T-helper 1 cell (primary cell): ENCODE measurements at regions not wholly inside any gene's neighbourhood (a gene's known extent, or its start where the extent isn't known, plus 50 kb on each side); places are given as distances from the start of the nearest gene placed in this dataset.
"Not testable (repeated sequence)": the region's sequence is repeated elsewhere in the genome, so short reads cannot be mapped to it uniquely, and the experiment has no call there.

Source experiments
- DNase-seq, 5 donors: peaks; one replicate each; pipeline ENCODE4 v3.0.0-alpha.2; 2012 to 2020

GRCh38 chr7:115637128-115637527 is 393.4 kb downstream of the TFEC start:
- no peak for DNase-seq

- DNase-seq: no peak
Measured at GRCh38 chr7:115635876-115636275, 394.7 kb downstream of the TFEC start.

GRCh38 chr7:115635376-115635775 is 395.2 kb downstream of the TFEC start:
- DNase-seq: no peak

- no peak for DNase-seq
Measured at GRCh38 chr7:115634633-115635032, 395.9 kb downstream of the TFEC start.

- DNase-seq: no peak
Measured at GRCh38 chr7:115632636-115633035, 397.9 kb downstream of the TFEC start.

- DNase-seq: no peak
Measured at GRCh38 chr7:115631782-115632181, 398.8 kb downstream of the TFEC start.

GRCh38 chr7:115630049-115630448 is 400.5 kb downstream of the TFEC start:
- no peak for DNase-seq

GRCh38 chr7:115618676-115619075 is 411.9 kb downstream of the TFEC start:
- DNase-seq: no peak

GRCh38 chr7:115613836-115614235 is 416.7 kb downstream of the TFEC start:
- no peak for DNase-seq

GRCh38 chr7:115603416-115603815 is 427.1 kb downstream of the TFEC start:
- DNase-seq: no peak

- no peak for DNase-seq
Measured at GRCh38 chr7:115600207-115600606, 430.4 kb downstream of the TFEC start.

- DNase-seq: not testable (repeated sequence)
Measured at GRCh38 chr7:115599184-115599583, 431.4 kb downstream of the TFEC start.

- DNase-seq: not testable (repeated sequence)
Measured at GRCh38 chr7:115597220-115597619, 433.3 kb downstream of the TFEC start.

- no peak for DNase-seq
Measured at GRCh38 chr7:115593111-115593510, 437.5 kb downstream of the TFEC start.

GRCh38 chr7:115585015-115585718 is 445.4 kb downstream of the TFEC start:
- DNase-seq: no peak

GRCh38 chr7:115582956-115583355 is 447.6 kb downstream of the TFEC start:
- DNase-seq: no peak

GRCh38 chr7:115578576-115578975 is 452.0 kb downstream of the TFEC start:
- no peak for DNase-seq

GRCh38 chr7:115574681-115575291 is 455.8 kb downstream of the TFEC start:
- no peak for DNase-seq

- DNase-seq: no peak
Measured at GRCh38 chr7:115572111-115572510, 458.5 kb downstream of the TFEC start.

GRCh38 chr7:115561335-115562110 is 469.0 kb downstream of the TFEC start:
- no peak for DNase-seq

GRCh38 chr7:115559877-115560276 is 470.7 kb downstream of the TFEC start:
- DNase-seq: no peak

GRCh38 chr7:115558161-115558560 is 472.4 kb downstream of the TFEC start:
- DNase-seq: no peak

GRCh38 chr7:115557296-115557695 is 473.3 kb downstream of the TFEC start:
- not testable (repeated sequence) for DNase-seq

GRCh38 chr7:115552766-115553165 is 477.8 kb downstream of the TFEC start:
- no peak for DNase-seq
